Osteoblast (primary cell): ENCODE measurements at regions not wholly inside any gene's neighbourhood (a gene's known extent, or its start where the extent isn't known, plus 50 kb on each side); places are given as distances from the start of the nearest gene placed in this dataset.

Experiments used
- DNase-seq: peaks from one replicate; pipeline ENCODE4 v3.0.0; 2011; ENCODE audit warnings: low spot score, mixed read lengths; ENCODE audit not compliant: insufficient read length; ENCODE audit errors: missing footprints
- H2AFZ ChIP-seq: 2 replicates; pipeline ENCODE4 v1.6.0; 2011; ENCODE audit warnings: mild to moderate bottlenecking, low read length
- H3K27ac ChIP-seq: 2 replicates; pipeline ENCODE4 v1.5.1; 2011; ENCODE audit warnings: mild to moderate bottlenecking, low read depth, low read length, moderate library complexity
- H3K27me3 ChIP-seq: 2 replicates; pipeline ENCODE4 v1.6.0; 2012; ENCODE audit warnings: mild to moderate bottlenecking, control low read depth, inconsistent platforms, low read length, moderate library complexity; ENCODE audit not compliant: insufficient read depth
- H3K36me3 ChIP-seq: 2 replicates; pipeline ENCODE4 v1.5.1; 2011; ENCODE audit warnings: mild to moderate bottlenecking, low read length, control low read depth, moderate library complexity; ENCODE audit not compliant: insufficient read depth
- H3K4me1 ChIP-seq: 2 replicates; pipeline ENCODE4 v1.5.1; 2011; ENCODE audit warnings: mild to moderate bottlenecking, low read length, control low read depth, moderate library complexity; ENCODE audit not compliant: insufficient read depth
- H3K4me2 ChIP-seq: 2 replicates; pipeline ENCODE4 v1.6.0; 2011; ENCODE audit warnings: mild to moderate bottlenecking, low read length; ENCODE audit not compliant: insufficient read depth
- H3K4me3 ChIP-seq: fragments of 200-600 bp; sonication (generic); 3 replicates; pipeline ENCODE4 v1.5.1; 2012; ENCODE audit warnings: mild to moderate bottlenecking, low read length, inconsistent platforms; ENCODE audit not compliant: insufficient read depth
- H3K79me2 ChIP-seq: 2 replicates; pipeline ENCODE4 v1.6.0; 2012; ENCODE audit warnings: mild to moderate bottlenecking, low read length, control low read depth, inconsistent platforms; ENCODE audit not compliant: insufficient read depth
- H3K9me3 ChIP-seq: 2 replicates; pipeline ENCODE4 v1.5.1; 2011; ENCODE audit warnings: low read depth, low read length, control low read depth
- H4K20me1 ChIP-seq: 2 replicates; pipeline ENCODE4 v1.6.0; 2012; ENCODE audit warnings: mild to moderate bottlenecking, low read length, control low read depth; ENCODE audit not compliant: insufficient read depth
- CTCF ChIP-seq: IDR thresholded peaks from 2 replicates; pipeline ENCODE4 v1.5.1; 2011; ENCODE audit warnings: mild to moderate bottlenecking, low read depth, low read length, moderate library complexity; ENCODE audit errors: extremely low read depth

- Histone ChIP-seq H3K27ac (no peak overlapping the region), H3K4me1 (no peaks in the 10 kb centered on the region), H3K4me3 (no peak overlapping the region), H3K79me2 (no peaks in the 10 kb centered on the region), H3K9me3 (no peaks in the 10 kb centered on the region), H2AFZ (no peak overlapping the region), H4K20me1 (no peaks in the 10 kb centered on the region), H3K36me3 (no peaks in the 10 kb centered on the region), H3K27me3 (no peaks in the 10 kb centered on the region), H3K4me2 (no peak overlapping the region)
- no peak for TF ChIP-seq CTCF
- DNase-seq: no peak
Observed at GRCh38 chr4:58740897-58741296, 1630.7 kb upstream of the IGFBP7 start.

- Histone ChIP-seq H3K9me3 (no peaks in the 10 kb centered on the region), H3K4me3 (no peak overlapping the region), H3K27me3 (no peaks in the 10 kb centered on the region), H4K20me1 (no peaks in the 10 kb centered on the region), H3K36me3 (no peaks in the 10 kb centered on the region), H3K79me2 (no peaks in the 10 kb centered on the region), H3K4me1 (no peaks in the 10 kb centered on the region), H3K27ac (no peak overlapping the region), H3K4me2 (no peak overlapping the region), H2AFZ (no peak overlapping the region)
- no peak for TF ChIP-seq CTCF
- DNase-seq: no peak
Observed at GRCh38 chr4:58739275-58739674, 1629.1 kb upstream of the IGFBP7 start.

- Histone ChIP-seq H2AFZ (no peak overlapping the region), H4K20me1 (no peaks in the 10 kb centered on the region), H3K4me1 (no peaks in the 10 kb centered on the region), H3K27ac (no peak overlapping the region), H3K4me3 (no peak overlapping the region), H3K9me3 (no peaks in the 10 kb centered on the region), H3K4me2 (no peak overlapping the region), H3K79me2 (no peaks in the 10 kb centered on the region), H3K36me3 (no peaks in the 10 kb centered on the region), H3K27me3 (no peaks in the 10 kb centered on the region)
- TF ChIP-seq CTCF: no peak
- DNase-seq: no peak
Observed at GRCh38 chr4:58738375-58738774, 1628.2 kb upstream of the IGFBP7 start.

- no peak overlapping the region for H3K4me3 ChIP-seq
- no peaks in the 10 kb centered on the region for H3K9me3 ChIP-seq
- no peak overlapping the region for H3K27ac ChIP-seq
- no peak for DNase-seq
- TF ChIP-seq CTCF: no peak
- H2AFZ ChIP-seq: no peak overlapping the region
- no peaks in the 10 kb centered on the region for H3K79me2 ChIP-seq
- no peaks in the 10 kb centered on the region for H3K27me3 ChIP-seq
- H3K36me3 ChIP-seq: no peaks in the 10 kb centered on the region
- H4K20me1 ChIP-seq: no peaks in the 10 kb centered on the region
- no peak overlapping the region for H3K4me2 ChIP-seq
- H3K4me1 ChIP-seq: no peaks in the 10 kb centered on the region
Observed at GRCh38 chr4:58734030-58734674, 1624.0 kb upstream of the IGFBP7 start.
